Epithelial cell of proximal tubule (primary cell): ENCODE measurements at regions not wholly inside any gene's neighbourhood (a gene's known extent, or its start where the extent isn't known, plus 50 kb on each side); places are given as distances from the start of the nearest gene placed in this dataset.

Experiments
- DNase-seq: peaks from one replicate; pipeline ENCODE4 v3.0.0-alpha.2; 2011; ENCODE audit warnings: low read depth
- H3K4me3 ChIP-seq: 2 replicates; pipeline ENCODE4 v1.5.1; 2011; ENCODE audit warnings: low read depth, mild to moderate bottlenecking, low read length
- CTCF ChIP-seq: conservative IDR thresholded peaks from 2 replicates; pipeline ENCODE4 v1.5.1; 2012; ENCODE audit warnings: low read depth, mild to moderate bottlenecking, low read length

- H3K4me3 ChIP-seq: no peak overlapping the region
- DNase-seq: no peak
- no peak for TF ChIP-seq CTCF
Measured at GRCh38 chr3:5678844-5679243, 491.3 kb downstream of the EDEM1 start.

- no peak for TF ChIP-seq CTCF
- DNase-seq: no peak
- no peak overlapping the region for H3K4me3 ChIP-seq
Measured at GRCh38 chr3:5687230-5687629, 499.7 kb downstream of the EDEM1 start.

- TF ChIP-seq CTCF: no peak
- DNase-seq: no peak
- H3K4me3 ChIP-seq: no peak overlapping the region
Measured at GRCh38 chr3:5690490-5690889, 503.0 kb downstream of the EDEM1 start.

GRCh38 chr3:5690904-5691532 lies 503.5 kb downstream of the EDEM1 start:
- no peak overlapping the region for H3K4me3 ChIP-seq
- no peak for DNase-seq
- no peak for TF ChIP-seq CTCF

- H3K4me3 ChIP-seq: no peak overlapping the region
- no peak for TF ChIP-seq CTCF
- no peak for DNase-seq
Measured at GRCh38 chr3:5692446-5692845, 504.9 kb downstream of the EDEM1 start.

GRCh38 chr3:5694266-5694665 lies 506.8 kb downstream of the EDEM1 start:
- TF ChIP-seq CTCF: no peak
- no peak overlapping the region for H3K4me3 ChIP-seq
- no peak for DNase-seq

- TF ChIP-seq CTCF: no peak
- no peak overlapping the region for H3K4me3 ChIP-seq
- DNase-seq: no peak
Measured at GRCh38 chr3:5698851-5699250, 511.3 kb downstream of the EDEM1 start.
